ENCODE measurements at regions not wholly inside any gene's neighbourhood (a gene's known extent, or its start where the extent isn't known, plus 50 kb on each side); places are given as distances from the start of the nearest gene placed in this dataset.

GRCh38 chr2:52745144-52745543 is 1022.5 kb upstream of the CHAC2 start:
- no peak overlapping the region for H3K9ac ChIP-seq (ENCODE audit: low read length)
- no peaks in the 10 kb centered on the region for H3K79me2 ChIP-seq (ENCODE audit: insufficient read depth, low read length)
- no peaks in the 10 kb centered on the region for H3K9me2 ChIP-seq (replicated peaks; ENCODE audit: insufficient read depth, low read length)
- H3K27ac ChIP-seq (ENCODE audit: low read depth, low read length) = no peak overlapping the region
- no peak overlapping the region for H3K4me3 ChIP-seq (ENCODE audit: insufficient read depth, low read length, poor library complexity, severe bottlenecking)
- no peak for TF ChIP-seq EZH2phosphoT487 (conservative IDR thresholded peaks at IDR 0.05; ENCODE audit: low read length)
- no peak overlapping the region for H3K4me2 ChIP-seq (ENCODE audit: low read depth, low read length, poor library complexity, severe bottlenecking)
- H4K20me1 ChIP-seq (ENCODE audit: low read depth, low read length) = no peaks in the 10 kb centered on the region
- no peak overlapping the region for H2AFZ ChIP-seq (ENCODE audit: low read depth, low read length, severe bottlenecking)
- H3K27me3 ChIP-seq (ENCODE audit: low read length) = no peaks in the 10 kb centered on the region
- H3F3A ChIP-seq (ENCODE audit: insufficient read depth) = no peaks in the 10 kb centered on the region
- H3K36me3 ChIP-seq (ENCODE audit: low read length) = no peaks in the 10 kb centered on the region
- peaks cover 14% of the 10 kb centered on the region; the same call in 1 of the 2 replicates for H3K9me3 ChIP-seq (ENCODE audit: insufficient read depth, low read length)

GRCh38 chr2:52732849-52733395 is 1034.7 kb upstream of the CHAC2 start:
- Histone ChIP-seq H3K9me3 (ENCODE audit: insufficient read depth, low read length) (no peaks in the 10 kb centered on the region), H3K4me3 (ENCODE audit: insufficient read depth, low read length, poor library complexity, severe bottlenecking) (no peak overlapping the region), H4K20me1 (ENCODE audit: low read depth, low read length) (no peaks in the 10 kb centered on the region), H3F3A (ENCODE audit: insufficient read depth) (no peaks in the 10 kb centered on the region), H3K36me3 (ENCODE audit: low read length) (no peaks in the 10 kb centered on the region), H3K27ac (ENCODE audit: low read depth, low read length) (no peak overlapping the region), H3K9me2 (replicated peaks; ENCODE audit: insufficient read depth, low read length) (no peaks in the 10 kb centered on the region), H3K79me2 (ENCODE audit: insufficient read depth, low read length) (no peaks in the 10 kb centered on the region), H3K4me2 (ENCODE audit: low read depth, low read length, poor library complexity, severe bottlenecking) (no peak overlapping the region), H2AFZ (ENCODE audit: low read depth, low read length, severe bottlenecking) (no peak overlapping the region), H3K9ac (ENCODE audit: low read length) (no peak overlapping the region), H3K27me3 (ENCODE audit: low read length) (no peaks in the 10 kb centered on the region)
- no peak for TF ChIP-seq EZH2phosphoT487 (conservative IDR thresholded peaks at IDR 0.05; ENCODE audit: low read length)
- no peak for TF ChIP-seq CTCF (IDR thresholded peaks at IDR 0.05; ENCODE audit: insufficient read depth, low read length, poor library complexity, severe bottlenecking)

GRCh38 chr2:52724585-52724984 is 1043.0 kb upstream of the CHAC2 start:
- no peaks in the 10 kb centered on the region for H3F3A ChIP-seq (ENCODE audit: insufficient read depth)
- no peaks in the 10 kb centered on the region for H3K79me2 ChIP-seq (ENCODE audit: insufficient read depth, low read length)
- no peaks in the 10 kb centered on the region for H4K20me1 ChIP-seq (ENCODE audit: low read depth, low read length)
- no peak overlapping the region for H3K4me2 ChIP-seq (ENCODE audit: low read depth, low read length, poor library complexity, severe bottlenecking)
- TF ChIP-seq EZH2phosphoT487 (conservative IDR thresholded peaks at IDR 0.05; ENCODE audit: low read length) = no peak
- no peak for TF ChIP-seq CTCF (IDR thresholded peaks at IDR 0.05; ENCODE audit: insufficient read depth, low read length, poor library complexity, severe bottlenecking)
- H3K27ac ChIP-seq (ENCODE audit: low read depth, low read length) = no peak overlapping the region
- no peaks in the 10 kb centered on the region for H3K27me3 ChIP-seq (ENCODE audit: low read length)
- no peaks in the 10 kb centered on the region for H3K9me3 ChIP-seq (ENCODE audit: insufficient read depth, low read length)
- H3K9me2 ChIP-seq (replicated peaks; ENCODE audit: insufficient read depth, low read length) = no peaks in the 10 kb centered on the region
- no peaks in the 10 kb centered on the region for H3K36me3 ChIP-seq (ENCODE audit: low read length)
- no peak overlapping the region for H3K4me3 ChIP-seq (ENCODE audit: insufficient read depth, low read length, poor library complexity, severe bottlenecking)
- no peak overlapping the region for H2AFZ ChIP-seq (ENCODE audit: low read depth, low read length, severe bottlenecking)
- no peak overlapping the region for H3K9ac ChIP-seq (ENCODE audit: low read length)

GRCh38 chr2:52717836-52718235 is 1049.8 kb upstream of the CHAC2 start:
- Histone ChIP-seq H3K27me3 (ENCODE audit: low read length) (no peaks in the 10 kb centered on the region), H3K9me2 (replicated peaks; ENCODE audit: insufficient read depth, low read length) (no peaks in the 10 kb centered on the region), H3K9me3 (ENCODE audit: insufficient read depth, low read length) (no peaks in the 10 kb centered on the region; the same call in 1 of the 2 replicates), H4K20me1 (ENCODE audit: low read depth, low read length) (no peaks in the 10 kb centered on the region), H3K4me3 (ENCODE audit: insufficient read depth, low read length, poor library complexity, severe bottlenecking) (no peak overlapping the region), H3K79me2 (ENCODE audit: insufficient read depth, low read length) (no peaks in the 10 kb centered on the region), H2AFZ (ENCODE audit: low read depth, low read length, severe bottlenecking) (no peak overlapping the region), H3K27ac (ENCODE audit: low read depth, low read length) (no peak overlapping the region), H3K4me2 (ENCODE audit: low read depth, low read length, poor library complexity, severe bottlenecking) (no peak overlapping the region), H3F3A (ENCODE audit: insufficient read depth) (no peaks in the 10 kb centered on the region), H3K36me3 (ENCODE audit: low read length) (no peaks in the 10 kb centered on the region), H3K9ac (ENCODE audit: low read length) (no peak overlapping the region)
- TF ChIP-seq EZH2phosphoT487 (conservative IDR thresholded peaks at IDR 0.05; ENCODE audit: low read length) = no peak
- TF ChIP-seq CTCF (IDR thresholded peaks at IDR 0.05; ENCODE audit: insufficient read depth, low read length, poor library complexity, severe bottlenecking) = no peak

Measured in SU-DHL-6 (cell line).